ENCODE measurements at regions not wholly inside any gene's neighbourhood (a gene's known extent, or its start where the extent isn't known, plus 50 kb on each side); places are given as distances from the start of the nearest gene placed in this dataset.
"Not testable (repeated sequence)": the region's sequence is repeated elsewhere in the genome, so short reads cannot be mapped to it uniquely, and the experiment has no call there.

DNA sequence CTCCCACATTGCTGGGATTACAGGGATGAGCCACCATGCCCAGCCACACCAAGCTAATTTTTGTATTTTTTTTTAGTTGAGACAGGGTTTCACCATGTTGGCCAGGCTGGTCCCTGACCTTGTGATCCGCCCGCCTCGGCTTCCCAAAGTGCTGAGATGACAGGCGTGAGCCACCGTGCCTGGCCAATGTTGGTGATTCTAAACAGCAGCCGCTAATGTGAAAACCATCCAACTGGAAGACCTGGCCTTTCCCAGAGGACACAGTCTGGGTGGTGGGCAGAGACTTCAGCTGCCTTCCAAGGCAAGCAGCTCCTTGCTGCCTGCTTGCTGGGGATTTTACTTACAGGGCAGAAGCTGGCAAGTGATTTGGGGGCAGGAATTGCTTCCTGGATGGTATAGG is 207.1 kb downstream of the GOLGA6L6 start:
- H3K27ac Mint-ChIP-seq; H3K36me3 Mint-ChIP-seq; DNase-seq; H3K27me3 Mint-ChIP-seq (ENCODE audit: low read depth in 3 of 3); H3K4me3 Mint-ChIP-seq; H3K4me1 Mint-ChIP-seq: not testable (repeated sequence)
- peaks cover 0 to 12% (median 9%) of the 10 kb centered on the region in 6 donors for H3K9me3 Mint-ChIP-seq

DNA sequence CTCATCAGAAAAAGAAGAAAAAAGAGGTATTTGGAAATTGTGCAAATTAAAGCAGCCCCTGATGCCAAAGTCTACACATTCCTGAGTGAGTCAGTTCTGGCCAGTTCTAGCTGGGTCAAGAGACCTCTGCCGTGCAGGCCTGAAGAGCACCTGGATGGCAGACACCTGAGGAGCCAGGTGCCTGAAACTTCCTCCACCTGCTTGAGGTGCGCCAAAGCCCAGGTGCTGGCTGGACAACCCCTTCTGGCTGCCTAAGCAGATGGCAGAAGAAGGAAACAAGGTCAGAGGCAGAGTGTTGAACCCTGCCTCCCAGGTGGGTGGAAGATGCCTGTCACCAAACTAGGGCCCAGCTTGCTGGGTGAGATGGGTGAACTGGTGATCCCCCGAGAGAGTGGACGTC is 215.8 kb downstream of the GOLGA6L6 start:
- not testable (repeated sequence) for H3K4me1 Mint-ChIP-seq; H3K36me3 Mint-ChIP-seq; H3K4me3 Mint-ChIP-seq; DNase-seq; H3K27ac Mint-ChIP-seq; H3K9me3 Mint-ChIP-seq; H3K27me3 Mint-ChIP-seq (ENCODE audit: low read depth in 3 of 3)

DNA sequence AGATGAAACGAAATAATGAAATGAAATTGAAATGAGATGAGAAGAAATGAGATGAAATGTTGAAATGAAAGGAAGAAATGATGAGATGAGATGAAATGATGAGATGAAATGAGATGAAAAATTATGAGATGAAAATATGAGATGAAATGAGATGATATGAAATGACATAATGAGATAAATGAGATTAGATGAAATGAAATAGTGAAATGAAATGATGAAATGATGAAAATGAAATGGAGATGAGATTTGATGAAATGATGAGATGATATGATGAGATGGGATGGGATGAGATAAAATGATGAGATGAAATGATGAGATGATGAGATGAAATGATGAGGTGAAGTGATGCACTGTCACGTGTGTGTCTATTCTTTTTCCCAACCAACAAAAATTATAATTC is 224.5 kb downstream of the GOLGA6L6 start:
- not testable (repeated sequence) for H3K4me3 Mint-ChIP-seq; DNase-seq; H3K36me3 Mint-ChIP-seq; H3K4me1 Mint-ChIP-seq; H3K27me3 Mint-ChIP-seq (ENCODE audit: low read depth in 3 of 3); H3K9me3 Mint-ChIP-seq; H3K27ac Mint-ChIP-seq

DNA sequence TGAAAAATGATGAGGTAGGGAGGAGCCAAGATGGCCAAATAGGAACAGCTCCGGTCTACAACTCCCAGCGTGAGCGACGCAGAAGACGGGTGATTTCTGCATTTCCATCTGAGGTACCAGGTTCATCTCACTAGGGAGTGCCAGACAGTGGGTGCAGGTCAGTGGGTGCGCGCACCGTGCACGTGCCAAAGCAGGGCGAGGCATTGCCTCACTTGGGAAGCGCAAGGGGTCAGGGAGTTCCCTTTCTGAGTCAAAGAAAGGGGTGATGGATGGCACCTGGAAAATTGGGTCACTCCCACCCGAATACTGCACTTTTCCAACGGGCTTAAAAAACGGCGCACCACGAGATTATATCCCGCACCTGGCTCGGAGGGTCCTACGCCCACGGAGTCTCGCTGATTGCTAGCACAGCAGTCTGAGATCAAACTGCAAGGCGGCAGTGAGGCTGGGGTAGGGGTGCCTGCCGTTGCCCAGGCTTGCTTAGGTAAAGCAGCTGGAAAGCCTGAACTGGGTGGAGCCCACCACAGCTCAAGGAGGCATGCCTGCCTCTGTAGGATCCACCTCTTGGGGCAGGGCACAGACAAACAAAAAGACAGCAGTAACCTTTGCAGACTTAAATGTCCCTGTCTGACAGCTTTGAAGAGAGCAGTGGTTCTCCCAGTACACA is 230.5 kb downstream of the GOLGA6L6 start:
- not testable (repeated sequence) for H3K4me3 Mint-ChIP-seq; H3K36me3 Mint-ChIP-seq; H3K9me3 Mint-ChIP-seq; H3K27ac Mint-ChIP-seq; DNase-seq; H3K27me3 Mint-ChIP-seq (ENCODE audit: low read depth in 3 of 3); H3K4me1 Mint-ChIP-seq

DNA sequence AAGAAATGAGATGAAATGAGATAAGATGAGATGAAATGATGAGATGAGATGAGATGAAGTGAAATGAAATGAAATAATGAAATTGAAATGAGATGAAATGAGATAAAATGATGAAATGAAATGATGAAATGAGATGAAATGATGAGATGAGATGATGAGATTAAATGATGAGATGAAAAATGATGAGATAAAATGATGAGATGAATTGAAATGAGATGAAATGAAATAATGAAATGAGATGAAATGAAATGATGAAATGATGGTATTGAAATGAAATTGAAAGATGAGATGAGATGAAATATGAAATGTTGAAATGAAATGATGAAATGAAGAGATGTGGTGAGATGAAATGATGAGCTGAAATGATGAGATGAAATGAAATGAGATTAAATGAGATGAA is 231.0 kb downstream of the GOLGA6L6 start:
- H3K27ac Mint-ChIP-seq, result no peak overlapping the region
- H3K9me3 Mint-ChIP-seq, result peaks cover 0 to 2% (median 0%) of the 10 kb centered on the region in 6 donors
- no peak overlapping the region for H3K4me3 Mint-ChIP-seq
- DNase-seq, result no peak
- no peaks in the 10 kb centered on the region for H3K4me1 Mint-ChIP-seq
- no peaks in the 10 kb centered on the region for H3K27me3 Mint-ChIP-seq (ENCODE audit: low read depth in 3 of 3)
- H3K36me3 Mint-ChIP-seq, result no peaks in the 10 kb centered on the region

DNA sequence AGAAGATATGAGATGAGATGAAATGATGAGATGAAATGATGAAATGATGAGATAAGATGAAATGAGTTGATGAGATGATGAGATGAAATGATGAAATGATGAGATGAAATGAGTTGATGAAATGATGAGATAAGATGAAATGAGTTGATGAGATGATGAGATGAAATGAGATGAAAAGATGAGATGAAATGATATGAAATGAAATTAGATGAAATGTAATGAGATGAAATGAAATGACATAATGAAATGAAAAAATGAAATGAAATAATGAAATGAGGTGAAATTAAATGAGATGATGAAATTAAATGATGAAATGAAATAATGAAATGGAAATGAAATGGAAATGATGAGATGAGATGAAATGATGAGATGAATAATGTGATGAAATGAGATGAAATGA is 231.6 kb downstream of the GOLGA6L6 start:
- not testable (repeated sequence) for H3K27me3 Mint-ChIP-seq (ENCODE audit: low read depth in 3 of 3); H3K27ac Mint-ChIP-seq; H3K4me1 Mint-ChIP-seq; H3K9me3 Mint-ChIP-seq; DNase-seq; H3K36me3 Mint-ChIP-seq; H3K4me3 Mint-ChIP-seq

DNA sequence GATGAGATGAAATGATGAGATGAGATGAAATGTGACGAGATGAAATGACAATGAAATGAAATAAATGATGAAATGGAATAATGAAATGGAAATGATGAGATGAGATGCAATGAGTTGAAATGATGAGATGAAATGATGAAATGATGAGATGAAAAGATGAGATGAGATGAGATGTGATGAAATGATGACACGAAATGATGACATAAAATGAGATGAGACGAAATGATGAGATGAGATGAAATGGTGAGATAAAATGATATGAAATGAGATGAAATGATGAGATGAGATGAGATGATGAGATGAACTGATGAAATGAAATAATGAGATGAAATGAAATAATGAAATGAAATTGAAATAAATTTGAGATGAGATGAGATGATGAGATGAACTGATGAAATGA is 232.2 kb downstream of the GOLGA6L6 start:
- not testable (repeated sequence) for H3K4me3 Mint-ChIP-seq; H3K9me3 Mint-ChIP-seq; H3K4me1 Mint-ChIP-seq; DNase-seq; H3K36me3 Mint-ChIP-seq; H3K27ac Mint-ChIP-seq; H3K27me3 Mint-ChIP-seq (ENCODE audit: low read depth in 3 of 3)

DNA sequence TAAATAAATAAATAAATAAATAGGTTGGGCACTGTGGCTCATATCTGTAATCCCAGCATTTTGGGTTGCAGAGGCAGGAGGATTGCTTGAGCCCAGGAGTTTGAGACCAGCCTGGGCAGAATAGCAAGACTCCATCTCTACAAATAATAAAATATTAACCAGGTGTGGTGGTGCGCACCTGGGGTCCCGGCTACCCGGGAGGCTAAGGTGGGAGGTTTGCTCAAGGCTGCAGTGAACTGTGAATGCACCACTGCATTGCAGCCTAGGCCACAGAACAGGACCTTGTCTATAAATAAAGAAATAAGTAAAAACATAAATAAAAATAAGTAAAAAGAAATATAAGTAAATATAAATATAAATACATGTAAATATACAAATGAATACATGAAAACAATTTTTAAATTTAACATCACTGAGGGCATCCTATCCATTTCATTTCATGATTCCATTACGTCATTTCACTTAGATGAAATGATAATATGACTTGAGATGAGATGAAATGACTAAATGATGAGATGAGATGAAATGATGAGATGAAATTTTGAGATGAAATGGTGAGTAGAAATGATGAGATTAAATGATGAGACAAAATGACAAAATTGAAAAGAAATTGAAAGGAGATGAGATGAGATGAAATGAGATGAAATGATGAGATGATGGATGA is 233.4 kb downstream of the GOLGA6L6 start:
- not testable (repeated sequence) for H3K4me1 Mint-ChIP-seq, DNase-seq, H3K27ac Mint-ChIP-seq

DNA sequence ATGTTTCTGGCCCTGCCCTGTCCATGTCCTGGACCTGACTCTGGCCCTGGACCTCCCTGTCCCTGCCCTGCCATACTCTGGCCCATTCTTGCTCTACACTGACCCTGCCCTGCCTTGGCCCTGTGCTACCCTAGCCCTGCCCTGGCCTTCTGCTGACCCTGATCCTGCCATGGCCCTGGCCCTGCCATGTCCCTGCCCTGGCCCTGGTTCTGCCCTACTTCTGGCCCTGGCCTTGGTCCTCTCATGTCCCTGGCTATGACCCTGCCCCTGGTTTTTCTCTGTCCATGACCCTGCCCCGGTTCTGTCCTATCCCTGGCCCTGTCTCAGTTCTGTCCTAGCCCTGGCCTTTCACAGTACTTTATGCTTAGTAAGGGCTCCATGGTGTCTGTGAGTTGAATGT is 234.5 kb downstream of the GOLGA6L6 start:
- H3K36me3 Mint-ChIP-seq; H3K4me1 Mint-ChIP-seq; H3K9me3 Mint-ChIP-seq; H3K27me3 Mint-ChIP-seq (ENCODE audit: low read depth in 3 of 3); DNase-seq; H3K4me3 Mint-ChIP-seq; H3K27ac Mint-ChIP-seq: not testable (repeated sequence)

More for the DNA sequence above, 233.4 kb downstream of the GOLGA6L6 start:
- not testable (repeated sequence) for H3K9me3 Mint-ChIP-seq; H3K27me3 Mint-ChIP-seq (ENCODE audit: low read depth in 3 of 3); H3K36me3 Mint-ChIP-seq; H3K4me3 Mint-ChIP-seq

DNA sequence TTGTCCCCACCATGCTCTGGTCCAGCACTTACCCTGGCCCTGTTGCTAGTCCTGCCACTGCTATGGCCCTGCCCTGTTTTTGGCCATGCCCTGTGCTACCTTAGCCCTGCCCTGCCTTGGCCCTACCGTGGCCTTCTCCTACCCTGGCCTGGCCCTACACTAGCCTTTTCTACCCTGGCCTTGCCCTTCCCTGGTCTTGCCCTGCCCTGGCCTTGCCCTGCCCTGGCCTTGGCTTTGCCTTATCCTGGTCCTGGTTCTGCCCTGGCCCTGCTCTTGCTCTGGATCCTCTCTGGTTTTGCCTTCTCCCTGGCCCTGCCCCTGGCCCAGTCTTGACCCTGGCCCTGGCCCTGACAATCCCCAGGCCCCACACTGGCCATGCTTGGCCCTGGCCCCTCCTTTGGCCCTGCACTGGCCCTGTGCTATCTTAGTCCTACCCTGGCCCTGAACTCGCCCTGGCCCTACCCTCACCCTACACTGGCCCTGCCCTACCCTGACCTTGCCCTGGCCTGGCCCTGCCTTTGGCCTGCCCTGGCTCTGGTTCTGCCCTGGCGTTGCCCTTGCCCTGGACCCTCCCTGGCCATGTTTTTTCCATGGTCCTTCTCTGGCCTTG is 235.0 kb downstream of the GOLGA6L6 start:
- H3K36me3 Mint-ChIP-seq; H3K27ac Mint-ChIP-seq; H3K4me3 Mint-ChIP-seq; DNase-seq; H3K27me3 Mint-ChIP-seq (ENCODE audit: low read depth in 3 of 3); H3K4me1 Mint-ChIP-seq; H3K9me3 Mint-ChIP-seq: not testable (repeated sequence)

DNA sequence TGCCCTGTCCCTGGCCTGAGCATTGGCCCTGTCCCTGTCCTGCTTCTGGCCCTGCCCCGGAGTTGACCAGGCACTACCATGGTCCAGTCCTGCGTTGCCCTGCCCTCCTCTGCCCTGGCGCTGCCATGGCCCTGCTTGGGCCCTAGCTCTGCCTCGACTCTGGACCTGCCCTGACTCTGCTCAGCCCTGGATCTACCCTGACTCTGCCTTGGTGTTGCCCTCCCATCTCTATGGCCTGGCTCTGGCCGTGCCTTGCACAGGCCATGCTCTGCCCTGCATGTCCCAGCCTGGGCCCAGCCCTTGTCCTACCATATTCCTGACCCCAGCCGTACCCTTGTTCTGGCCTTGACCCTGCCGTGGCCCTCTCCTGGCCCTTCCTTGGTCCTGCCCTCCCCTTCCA is 235.7 kb downstream of the GOLGA6L6 start:
- not testable (repeated sequence) for H3K27ac Mint-ChIP-seq; H3K36me3 Mint-ChIP-seq; H3K9me3 Mint-ChIP-seq; H3K27me3 Mint-ChIP-seq (ENCODE audit: low read depth in 3 of 3); DNase-seq; H3K4me3 Mint-ChIP-seq; H3K4me1 Mint-ChIP-seq

DNA sequence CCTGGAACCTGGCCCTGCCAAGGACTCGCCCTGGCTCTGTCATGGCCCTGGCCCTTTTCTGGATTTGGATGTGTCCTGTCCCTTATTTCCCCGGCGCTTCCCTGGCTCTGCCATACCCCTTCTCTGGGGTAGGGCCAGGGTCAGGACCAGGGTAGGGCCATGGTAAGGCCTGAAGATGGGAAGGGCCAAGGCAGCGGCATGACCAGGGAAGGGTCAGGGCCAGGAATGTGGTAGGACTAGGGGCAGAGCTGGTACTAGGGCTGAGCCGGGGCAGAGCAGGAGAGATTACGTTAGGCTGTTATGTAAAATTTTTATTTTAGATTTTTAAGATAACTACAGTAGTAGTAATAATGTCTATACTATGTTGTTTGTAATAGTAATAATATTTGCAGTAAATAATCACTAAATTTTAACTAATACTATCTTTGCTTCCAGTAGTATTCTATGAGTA is 236.6 kb downstream of the GOLGA6L6 start:
- H3K36me3 Mint-ChIP-seq; H3K27me3 Mint-ChIP-seq (ENCODE audit: low read depth in 3 of 3); DNase-seq; H3K4me1 Mint-ChIP-seq; H3K4me3 Mint-ChIP-seq; H3K9me3 Mint-ChIP-seq: not testable (repeated sequence)
- H3K27ac Mint-ChIP-seq, result peak overlapping the region in 1 of 6 donors; percentile 5

DNA sequence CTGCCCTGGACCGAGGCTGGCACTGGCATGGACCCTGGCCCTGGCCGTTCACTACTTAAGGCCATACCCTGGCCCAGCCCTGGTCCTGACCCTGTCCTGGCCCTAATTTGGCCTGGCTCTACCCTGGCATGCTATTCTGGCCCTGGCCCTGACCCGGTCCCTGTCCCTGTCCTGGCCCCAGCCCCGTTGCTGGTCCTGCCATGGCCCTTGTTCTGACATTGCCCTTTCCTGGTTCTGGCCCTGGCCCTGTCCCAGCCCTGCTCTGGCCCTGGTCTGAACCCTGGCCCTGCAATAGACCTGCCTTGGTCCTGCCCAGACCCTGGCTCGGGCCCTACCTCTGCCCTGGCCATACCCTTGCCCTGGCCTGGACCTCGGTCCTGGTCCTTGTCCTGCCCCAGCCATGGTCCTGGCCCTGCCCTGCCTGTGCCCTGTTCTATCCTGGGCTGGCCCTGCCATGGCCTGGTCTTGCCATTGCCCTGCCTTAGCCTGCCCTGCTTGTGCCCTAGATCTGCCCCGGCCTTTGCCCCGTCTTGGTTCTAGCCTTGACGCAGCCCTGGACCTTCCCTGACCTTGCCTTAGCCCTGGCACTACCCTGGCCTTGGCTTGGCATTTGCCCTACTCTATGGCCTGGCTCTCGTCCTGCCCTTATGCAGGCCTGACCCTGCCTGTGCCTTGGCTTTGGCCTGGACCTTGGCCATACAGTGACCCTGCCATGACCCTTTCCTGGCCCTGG is 237.2 kb downstream of the GOLGA6L6 start:
- H3K4me3 Mint-ChIP-seq; DNase-seq; H3K36me3 Mint-ChIP-seq; H3K9me3 Mint-ChIP-seq; H3K4me1 Mint-ChIP-seq; H3K27me3 Mint-ChIP-seq (ENCODE audit: low read depth in 3 of 3): not testable (repeated sequence)
- peak overlapping the region in 1 of 6 donors; percentile 5 for H3K27ac Mint-ChIP-seq

All from immature natural killer cell (primary cell).